Urothelium cell line (cell line): ENCODE measurements at regions not wholly inside any gene's neighbourhood (a gene's known extent, or its start where the extent isn't known, plus 50 kb on each side); places are given as distances from the start of the nearest gene placed in this dataset.
"Not testable (repeated sequence)": the region's sequence is repeated elsewhere in the genome, so short reads cannot be mapped to it uniquely, and the experiment has no call there.

ENCODE experiments used
- DNase-seq: peaks from one replicate; pipeline ENCODE4 v3.0.0; 2011; ENCODE audit warnings: low spot score, mixed read lengths
- FAIRE-seq: peaks from 2 replicates; lab custom pipeline; 2011; peaks lifted over from hg19 to GRCh38; lab: Jason Lieb, UNC

DNA sequence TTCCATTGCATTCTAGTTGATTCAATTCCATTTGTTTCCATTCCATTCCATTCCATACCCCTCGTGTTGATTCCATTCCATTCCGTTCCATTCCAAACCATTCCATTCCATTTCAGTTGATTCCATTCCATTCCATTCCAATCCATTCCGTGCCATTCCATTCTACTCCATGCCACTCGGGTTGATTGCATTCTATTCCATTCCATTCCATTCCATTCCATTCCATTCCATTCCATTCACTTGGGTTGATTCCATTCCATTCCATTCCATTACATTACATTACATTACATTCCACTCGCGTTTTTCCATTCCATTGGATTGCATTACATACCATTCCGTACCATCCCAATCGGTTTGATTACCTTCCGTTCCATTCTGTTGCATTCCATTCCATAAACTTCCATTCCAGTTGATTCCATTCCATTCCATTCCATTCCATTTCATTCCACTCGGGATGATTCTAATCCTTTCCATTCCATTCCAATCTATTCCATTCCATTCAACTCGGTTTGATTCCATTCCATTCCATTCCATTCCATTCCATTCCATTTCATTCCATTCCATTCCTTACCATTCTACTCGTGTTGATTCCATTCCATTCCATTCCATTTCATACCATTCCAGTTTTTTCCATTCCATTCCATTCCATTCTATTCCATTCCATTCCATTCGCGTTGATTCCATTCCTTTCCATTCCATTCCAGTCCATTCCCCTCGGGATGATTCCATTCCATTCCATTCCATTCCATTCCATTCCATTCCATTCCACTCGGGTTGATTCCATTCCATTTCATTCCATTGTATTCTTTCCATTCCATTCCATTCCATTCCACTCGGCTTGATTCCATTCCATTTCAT lies 1140.4 kb downstream of the RPIA start:
- no peak for DNase-seq
- no peak for FAIRE-seq

DNA sequence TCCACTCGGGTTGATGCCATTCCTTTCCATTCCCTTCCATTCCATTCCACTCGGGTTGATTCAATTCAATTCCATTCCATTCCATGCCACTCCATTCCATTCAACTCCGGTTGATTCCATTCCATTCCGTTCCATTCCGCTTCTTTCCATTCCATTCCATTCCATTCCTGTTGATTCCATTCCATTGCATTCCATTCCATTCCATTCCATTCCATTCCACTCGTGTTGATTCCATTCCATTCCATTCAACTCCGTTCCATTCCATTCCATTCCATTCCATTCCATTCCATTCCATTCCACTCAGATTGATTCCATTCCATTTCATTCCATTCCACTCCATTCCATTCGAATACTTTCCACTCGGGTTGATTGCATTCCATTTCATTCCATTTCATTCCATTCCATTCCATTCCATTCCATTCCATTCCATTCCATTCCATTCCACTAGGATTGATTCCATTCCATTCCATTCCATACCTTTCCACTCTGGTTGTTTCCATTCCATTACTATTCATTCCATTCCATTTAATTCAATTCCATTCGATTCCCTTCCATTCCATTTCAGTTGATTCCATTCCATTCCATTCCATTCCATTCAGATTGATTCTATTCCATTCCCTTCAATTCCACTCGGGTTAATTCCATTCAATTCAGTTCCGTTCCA lies 1141.8 kb downstream of the RPIA start:
- DNase-seq (no peak), FAIRE-seq (no peak)

GRCh38 chr2:89833780-89834117 lies 1142.3 kb downstream of the RPIA start:
- FAIRE-seq = no peak
- DNase-seq = no peak

GRCh38 chr2:89834306-89834705 lies 1142.8 kb downstream of the RPIA start:
- FAIRE-seq (no peak), DNase-seq (no peak)

- DNase-seq, FAIRE-seq: not testable (repeated sequence)
Measured at GRCh38 chr2:89836326-89836725, 1144.9 kb downstream of the RPIA start.

DNA sequence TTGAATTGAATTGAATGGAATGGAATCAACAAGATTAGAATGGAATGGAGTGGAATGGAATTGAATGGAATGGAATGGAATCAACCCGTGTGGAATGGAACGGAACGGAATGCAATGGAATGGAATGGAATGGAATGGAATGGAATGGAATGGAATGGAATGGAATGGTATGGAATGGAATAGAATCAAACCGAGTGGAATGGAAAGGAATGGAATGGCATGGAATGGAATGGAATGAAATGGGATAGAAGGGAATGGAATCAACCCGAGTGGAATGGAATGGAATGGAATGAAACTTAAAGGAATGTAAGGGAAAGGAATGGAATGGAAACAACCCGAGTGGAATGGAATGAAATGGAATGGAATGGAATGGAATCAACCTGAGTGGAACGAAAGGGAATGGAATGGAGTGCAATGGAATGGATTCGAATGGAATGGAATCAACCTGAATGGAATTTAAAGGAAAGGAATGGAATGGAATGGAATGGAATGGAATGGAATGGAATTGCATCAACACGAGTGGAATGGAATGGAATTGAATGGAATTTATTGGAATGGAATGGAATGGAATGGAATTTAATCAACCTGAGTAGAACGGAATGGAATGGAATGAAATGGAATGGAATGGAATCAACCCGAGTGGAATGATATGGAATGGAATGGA lies 1146.6 kb downstream of the RPIA start:
- FAIRE-seq (no peak), DNase-seq (no peak)

GRCh38 chr2:89840175-89840574 lies 1148.7 kb downstream of the RPIA start:
- DNase-seq, FAIRE-seq: not testable (repeated sequence)

GRCh38 chr2:89840781-89841475 lies 1149.5 kb downstream of the RPIA start:
- FAIRE-seq = peak; percentile 13
- not testable (repeated sequence) for DNase-seq

DNA sequence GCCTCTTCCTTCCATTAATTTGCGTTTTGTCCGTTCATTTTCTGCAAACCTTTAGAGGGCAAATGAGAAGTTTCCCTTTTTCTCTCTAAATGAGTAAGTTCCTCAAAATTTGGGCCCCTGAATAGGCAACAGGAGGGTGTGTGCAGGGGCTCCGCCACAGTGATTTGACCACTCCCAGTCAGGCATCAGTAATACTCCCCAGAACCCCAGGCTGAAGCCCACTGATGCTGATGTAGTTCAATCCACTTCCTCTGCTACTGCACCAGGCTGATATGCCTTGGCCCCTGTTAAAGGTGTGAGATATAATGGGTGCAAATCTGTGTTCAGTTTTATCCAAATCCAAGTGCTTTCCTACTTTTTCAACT lies 1150.0 kb downstream of the RPIA start:
- DNase-seq = no peak
- FAIRE-seq = peak; percentile 46

- DNase-seq (no peak), FAIRE-seq (peak; percentile 97)
Measured at GRCh38 chr2:89842180-89842908, 1150.9 kb downstream of the RPIA start.

- FAIRE-seq = peak; percentile 56
- no peak for DNase-seq
Measured at GRCh38 chr2:89844221-89844943, 1152.9 kb downstream of the RPIA start.

DNA sequence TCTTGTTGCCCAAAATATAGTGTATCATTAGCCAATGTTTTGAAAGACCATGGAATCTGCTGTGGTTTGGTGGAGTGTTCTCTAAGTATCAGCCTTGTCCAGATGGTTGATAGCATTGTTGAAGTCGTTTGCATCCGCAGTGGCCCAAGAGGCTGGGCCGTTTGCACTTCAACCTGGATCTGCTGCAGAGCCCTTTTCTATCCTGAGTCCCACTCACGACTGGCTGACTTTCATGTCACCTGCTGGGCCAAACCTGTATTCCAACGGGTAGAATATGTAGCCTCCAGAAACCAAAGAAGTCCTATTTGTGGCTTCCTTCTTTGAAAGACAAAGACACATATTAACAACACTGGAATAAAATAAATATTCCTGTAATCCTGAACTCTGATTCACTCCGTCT lies 1154.1 kb downstream of the RPIA start:
- no peak for DNase-seq
- FAIRE-seq = no peak

DNA sequence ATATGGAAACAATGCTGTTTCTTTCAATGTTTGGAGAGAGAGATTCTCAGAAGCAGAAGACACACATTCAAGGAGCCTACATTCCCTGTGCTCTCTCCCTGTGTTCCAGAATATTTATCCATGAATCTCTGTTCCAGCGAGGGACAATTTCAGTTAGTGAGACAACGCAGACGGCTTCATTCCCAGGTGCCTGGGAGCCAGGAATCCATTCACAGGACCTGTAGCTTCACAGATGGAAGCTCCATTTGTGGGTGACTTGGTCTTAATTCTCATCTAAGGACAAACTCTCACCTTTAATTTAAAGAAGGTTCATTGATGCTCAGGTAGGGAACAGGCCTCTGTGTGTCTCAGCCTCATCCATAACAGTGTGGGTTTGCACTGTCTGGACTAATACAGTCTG lies 1156.6 kb downstream of the RPIA start:
- FAIRE-seq = no peak
- no peak for DNase-seq

DNA sequence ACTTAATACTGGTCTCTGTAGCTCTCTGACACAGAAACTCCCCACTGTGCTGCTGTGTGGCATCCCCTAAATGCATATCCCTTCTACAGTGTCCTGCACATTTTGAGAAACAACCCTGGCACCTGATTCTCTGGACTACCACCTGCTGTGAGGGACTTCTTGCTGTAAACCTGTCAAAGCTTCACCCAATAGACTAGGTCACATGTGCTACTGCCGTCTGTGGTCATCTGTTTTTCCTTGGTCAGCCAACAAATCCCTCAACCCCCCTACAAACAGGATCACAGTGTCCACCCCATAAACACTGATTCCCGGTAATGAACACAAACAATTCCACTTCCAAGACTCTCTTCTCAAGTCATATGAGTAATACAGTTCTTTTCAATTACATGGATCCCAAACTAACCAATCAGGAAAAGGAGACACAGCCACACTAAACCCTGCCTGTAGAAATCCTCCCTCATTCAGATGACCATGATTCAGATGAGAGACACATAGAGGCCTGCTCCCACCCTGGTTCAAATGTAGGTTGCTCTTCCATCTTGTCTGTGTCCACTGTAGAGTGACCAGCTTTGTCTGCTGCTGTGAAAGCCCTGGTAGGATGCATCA lies 1157.4 kb downstream of the RPIA start:
- peak; percentile 79 for FAIRE-seq
- no peak for DNase-seq

GRCh38 chr2:89849731-89850130 lies 1158.3 kb downstream of the RPIA start:
- FAIRE-seq = no peak
- no peak for DNase-seq

GRCh38 chr2:89850481-89850880 lies 1159.0 kb downstream of the RPIA start:
- no peak for FAIRE-seq
- DNase-seq = peak; percentile 1

GRCh38 chr2:89850881-89851582 lies 1159.6 kb downstream of the RPIA start:
- no peak for DNase-seq
- FAIRE-seq = no peak

DNA sequence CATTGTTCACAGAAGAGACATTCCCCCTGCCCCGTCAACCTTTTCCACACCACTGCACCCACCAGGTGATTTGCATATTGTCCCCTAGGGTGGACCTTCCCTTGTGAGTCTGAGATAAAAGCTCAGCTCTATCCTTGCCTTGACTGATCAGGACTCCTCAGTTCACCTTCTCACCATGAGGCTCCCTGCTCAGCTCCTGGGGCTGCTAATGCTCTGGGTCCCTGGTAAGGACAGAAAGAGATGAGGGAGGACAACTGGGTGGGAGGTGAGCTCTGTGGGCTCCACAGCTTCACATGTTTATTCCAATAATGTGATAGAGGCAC lies 1160.1 kb downstream of the RPIA start:
- FAIRE-seq = no peak
- no peak for DNase-seq

DNA sequence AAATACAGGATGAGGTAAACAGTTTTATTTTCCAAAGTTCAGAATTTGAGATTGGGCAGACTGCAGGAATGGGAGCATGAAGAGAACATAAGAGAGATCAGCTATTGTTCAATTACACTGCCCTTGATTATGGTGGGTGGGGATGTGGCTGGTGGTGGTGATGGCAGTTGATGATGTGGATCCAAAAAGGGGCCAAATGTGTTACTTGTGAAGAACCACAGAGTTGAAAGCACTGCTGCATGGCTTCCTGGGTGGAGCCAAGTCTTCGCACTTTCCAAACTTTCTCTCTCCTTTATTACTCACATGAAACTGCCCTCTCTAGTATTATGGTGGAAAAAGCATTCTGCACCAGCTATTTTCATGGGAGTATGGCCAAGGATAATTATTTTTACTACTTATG lies 1162.0 kb downstream of the RPIA start:
- not testable (repeated sequence) for DNase-seq
- peak; percentile 69 for FAIRE-seq
